Activated T-cell treated with anti-CD3 and anti-CD28 coated beads for 4 hours (primary cell): ENCODE measurements at regions not wholly inside any gene's neighbourhood (a gene's known extent, or its start where the extent isn't known, plus 50 kb on each side); places are given as distances from the start of the nearest gene placed in this dataset.
"Not testable (repeated sequence)": the region's sequence is repeated elsewhere in the genome, so short reads cannot be mapped to it uniquely, and the experiment has no call there.

ENCODE experiments used
- DNase-seq: peaks from one replicate; pipeline ENCODE4 v3.0.0-alpha.2; 2020

DNA sequence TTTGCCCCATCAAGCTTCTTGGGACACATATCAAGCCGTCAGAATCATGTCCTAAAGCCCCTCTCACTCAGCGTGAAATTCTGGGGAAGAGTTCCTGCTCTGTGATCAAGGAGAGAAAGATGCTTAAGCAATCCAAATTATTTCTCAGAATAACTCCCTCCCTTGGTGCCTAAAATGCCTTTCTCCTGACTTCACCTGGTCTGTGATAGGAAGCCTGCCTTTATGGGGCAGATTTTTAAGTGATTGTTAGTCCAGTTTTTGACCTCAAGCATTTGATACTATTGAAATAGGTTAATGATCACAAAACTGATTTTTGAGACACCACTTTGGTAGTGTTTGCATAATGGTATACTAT, 76.4 kb upstream of the MAGI2 start:
- DNase-seq = no peak

DNA sequence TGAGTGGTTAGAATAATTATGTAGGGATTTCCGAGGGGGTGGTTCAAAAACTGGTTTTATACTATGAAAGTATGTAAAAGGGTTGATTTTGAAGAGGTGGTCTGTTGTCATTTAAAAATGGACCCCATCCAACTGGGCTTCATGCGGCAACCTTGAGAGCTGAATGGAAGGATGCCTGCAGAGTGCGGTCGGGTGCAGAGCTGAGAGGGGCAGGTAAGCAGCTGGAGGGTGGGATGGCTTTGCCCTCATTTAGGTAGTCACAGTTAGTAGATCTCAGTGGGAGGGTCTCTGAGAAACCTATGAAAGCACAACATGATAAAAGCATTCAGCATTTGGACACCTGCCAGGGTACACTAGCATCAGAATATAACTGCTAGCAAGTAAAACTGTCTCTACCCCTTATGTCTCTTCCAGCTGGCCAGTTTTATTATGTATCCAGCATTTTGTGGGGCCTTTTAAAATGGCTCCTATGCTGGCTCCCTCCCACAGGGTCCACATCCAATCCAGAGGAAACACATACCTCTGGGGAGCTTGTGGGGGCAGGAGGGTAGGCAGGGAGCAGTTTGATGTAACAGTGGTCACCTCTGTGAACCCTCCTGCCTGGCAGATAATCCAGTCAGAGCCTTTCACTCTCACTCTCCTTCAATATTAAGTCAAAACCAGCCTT, 75.9 kb upstream of the MAGI2 start:
- no peak for DNase-seq

DNA sequence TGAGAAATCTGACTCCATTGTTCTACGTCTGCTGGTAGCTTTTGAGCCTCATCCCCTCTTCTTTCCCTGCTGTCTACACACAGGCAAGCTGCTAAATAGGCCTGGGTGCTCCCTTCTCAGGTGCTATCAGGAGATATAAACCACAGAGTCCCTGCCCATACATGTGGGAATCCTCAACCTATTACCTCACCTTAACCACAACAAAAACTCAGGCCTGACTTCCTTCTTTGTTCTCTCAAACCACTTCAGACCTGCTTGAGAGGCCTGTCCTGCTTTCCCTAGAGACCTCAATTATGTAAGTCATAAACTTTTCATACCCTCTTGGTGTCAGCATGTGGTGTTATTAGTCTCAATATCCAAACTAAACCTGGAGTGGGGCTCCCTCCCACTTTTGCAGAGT, 75.0 kb upstream of the MAGI2 start:
- DNase-seq = no peak

DNA sequence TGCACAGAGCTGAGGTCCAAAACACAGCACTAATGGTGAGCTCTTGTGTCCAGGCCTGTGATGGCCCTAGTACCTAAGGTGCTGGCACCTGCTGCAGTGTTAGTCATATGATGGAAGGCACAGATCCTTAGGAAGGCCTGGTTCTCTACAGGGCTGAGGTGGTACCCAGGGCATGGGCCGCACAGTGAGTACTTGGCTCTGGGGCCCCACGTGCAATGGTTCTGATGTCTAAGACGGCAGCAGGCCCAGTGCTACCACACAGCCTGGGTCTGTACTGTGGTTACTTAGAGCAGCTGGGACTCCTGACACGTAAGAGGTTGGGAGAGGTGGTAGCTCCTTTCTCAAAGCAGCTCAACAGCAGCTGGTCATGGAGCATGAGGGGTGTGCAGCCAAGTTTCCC, 70.6 kb upstream of the MAGI2 start:
- no peak for DNase-seq

DNA sequence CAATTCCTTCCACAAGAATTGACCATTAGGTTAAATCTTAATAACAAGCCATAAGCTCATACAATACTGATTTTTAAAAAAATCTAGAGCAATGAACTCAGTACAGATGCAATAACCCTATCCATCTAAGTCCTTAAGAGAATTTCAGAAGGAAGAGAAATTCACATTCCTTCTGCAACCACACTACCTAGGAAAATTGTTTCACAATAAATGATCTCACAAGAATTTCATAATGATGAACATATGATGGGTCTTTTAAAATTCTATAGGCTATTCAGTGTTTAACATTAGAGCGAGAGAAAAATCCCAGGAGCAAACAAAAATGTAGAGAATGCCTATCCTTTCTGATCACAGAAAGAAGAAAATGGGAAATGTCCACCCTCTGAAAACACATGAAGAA, 70.0 kb upstream of the MAGI2 start:
- no peak for DNase-seq

DNA sequence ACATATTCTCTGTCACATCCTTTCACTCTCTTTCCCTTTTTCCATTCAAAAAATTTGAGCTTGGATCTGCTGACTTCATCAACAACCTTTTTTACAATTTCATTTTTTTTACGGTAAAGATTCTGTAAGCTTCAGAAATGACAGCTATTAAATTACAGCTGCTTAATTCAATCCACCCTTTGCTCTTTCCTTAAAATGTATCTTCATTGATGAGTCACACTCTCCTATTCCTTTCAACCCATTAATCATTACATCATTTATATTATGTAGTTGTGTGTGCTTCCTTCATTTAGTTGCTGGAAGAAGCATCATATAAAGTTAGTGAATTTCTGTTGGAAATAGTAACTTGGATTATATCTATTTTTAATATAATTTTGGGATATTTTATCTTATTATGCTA, 67.1 kb upstream of the MAGI2 start:
- DNase-seq = no peak

DNA sequence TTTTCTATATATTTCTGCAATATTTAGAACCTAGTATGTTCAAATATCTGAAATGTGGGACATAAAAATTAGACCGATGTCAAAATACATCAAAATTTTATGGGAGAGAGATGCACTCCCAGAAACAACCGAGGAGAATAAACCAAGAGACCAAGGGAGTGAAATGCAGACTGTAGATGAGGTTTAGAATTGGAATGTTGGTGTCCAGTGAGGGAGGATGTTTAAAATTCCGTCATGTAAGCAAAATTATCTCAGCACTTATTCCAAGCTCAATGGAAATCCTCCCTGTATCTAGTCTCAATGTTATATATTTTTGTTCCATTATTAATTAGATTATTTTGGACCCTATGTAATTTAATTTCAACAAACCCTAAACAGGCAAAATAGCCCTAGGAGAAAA, 61.9 kb upstream of the MAGI2 start:
- no peak for DNase-seq

DNA sequence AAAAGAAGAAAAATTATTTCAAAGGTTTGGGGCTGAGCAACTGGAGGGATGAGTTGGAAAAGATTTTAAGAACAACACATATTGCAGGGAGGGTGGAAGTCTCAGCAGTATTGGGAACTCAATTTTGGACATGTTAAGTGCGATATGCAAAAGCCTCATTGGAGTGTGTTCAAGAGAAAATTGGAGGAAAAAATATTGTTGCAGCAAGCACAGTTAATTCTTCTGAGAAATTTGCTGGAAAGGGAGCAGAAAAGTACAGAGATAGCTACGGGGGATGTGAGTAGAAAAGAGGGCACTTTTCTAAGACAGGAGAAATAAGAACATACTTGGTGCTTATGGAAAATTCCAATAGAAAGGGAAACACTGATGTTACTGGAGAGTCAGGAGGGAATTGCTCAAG, 59.8 kb upstream of the MAGI2 start:
- DNase-seq = no peak

DNA sequence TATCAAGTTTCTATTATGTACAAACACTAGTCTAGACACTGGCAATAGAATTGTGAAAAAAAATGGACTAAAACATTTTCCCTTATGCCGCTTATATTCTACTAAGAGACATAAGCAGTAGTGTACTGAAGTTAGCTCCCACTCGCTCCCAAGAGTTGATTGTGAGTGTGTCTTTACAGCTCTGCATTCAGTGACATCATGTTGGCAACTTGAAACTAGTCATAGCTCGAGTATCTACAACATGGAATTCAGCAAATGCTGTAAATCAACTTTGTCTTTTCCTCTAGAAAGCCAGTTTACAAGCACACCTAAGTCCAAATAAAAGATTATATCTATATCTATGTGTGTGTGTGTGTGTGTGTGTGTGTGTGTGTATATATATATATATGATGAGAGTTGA, 58.8 kb upstream of the MAGI2 start:
- no peak for DNase-seq

DNA sequence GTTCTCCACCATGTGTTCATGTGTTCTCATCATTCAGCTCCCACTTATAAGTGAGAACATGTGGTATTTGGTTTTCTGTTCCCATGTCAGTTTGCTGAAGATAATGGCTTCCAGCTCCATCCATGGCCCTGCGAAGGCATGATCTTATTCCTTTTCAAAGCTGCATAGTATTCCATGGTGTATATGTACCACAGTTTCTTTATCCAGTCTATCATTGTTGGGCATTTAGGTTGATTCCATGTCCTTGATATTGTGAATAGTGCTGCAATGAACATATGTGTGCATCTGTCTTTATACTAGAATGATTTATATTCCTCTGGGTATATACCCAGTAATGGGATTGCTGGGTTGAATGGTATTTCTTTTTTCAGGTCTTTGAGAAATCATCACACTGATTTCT, 57.6 kb upstream of the MAGI2 start:
- not testable (repeated sequence) for DNase-seq

DNA sequence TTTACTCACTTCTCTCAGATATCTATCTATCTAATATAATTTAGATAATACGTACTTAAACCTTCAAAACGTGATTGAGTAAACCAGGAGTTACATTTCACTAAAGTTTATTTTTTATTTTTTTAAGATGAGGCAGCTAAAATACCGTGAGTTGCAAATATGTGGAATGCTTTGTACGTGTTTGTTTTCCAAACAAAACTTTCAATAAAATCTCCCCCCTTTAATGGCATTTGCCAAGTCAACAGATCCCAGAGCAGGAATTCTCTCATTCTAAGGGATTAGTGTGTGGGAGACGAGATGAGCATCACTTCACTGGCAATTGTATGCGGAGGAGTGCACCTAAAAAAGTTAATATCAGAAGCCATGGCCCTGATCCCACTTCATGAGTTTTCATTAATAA, 53.7 kb upstream of the MAGI2 start:
- no peak for DNase-seq

DNA sequence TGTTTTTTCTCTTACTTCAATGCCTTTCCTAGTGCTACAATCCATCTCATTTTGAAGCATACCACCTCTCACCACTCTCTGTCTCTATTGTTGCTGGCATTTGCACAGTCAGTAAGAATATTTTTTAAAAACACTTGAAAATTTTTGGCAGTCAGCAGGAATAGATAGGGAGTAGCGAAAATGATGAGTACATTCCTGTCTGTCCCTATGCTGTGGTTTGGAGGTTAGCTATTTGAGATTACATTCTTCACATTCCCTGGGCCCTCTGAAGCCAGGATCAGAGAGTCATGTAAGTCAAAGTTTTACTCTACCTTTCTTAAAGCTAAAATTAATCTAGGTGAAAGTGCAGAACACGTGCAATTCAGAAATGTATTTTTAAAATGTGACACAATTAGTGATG, 53.0 kb upstream of the MAGI2 start:
- no peak for DNase-seq

DNA sequence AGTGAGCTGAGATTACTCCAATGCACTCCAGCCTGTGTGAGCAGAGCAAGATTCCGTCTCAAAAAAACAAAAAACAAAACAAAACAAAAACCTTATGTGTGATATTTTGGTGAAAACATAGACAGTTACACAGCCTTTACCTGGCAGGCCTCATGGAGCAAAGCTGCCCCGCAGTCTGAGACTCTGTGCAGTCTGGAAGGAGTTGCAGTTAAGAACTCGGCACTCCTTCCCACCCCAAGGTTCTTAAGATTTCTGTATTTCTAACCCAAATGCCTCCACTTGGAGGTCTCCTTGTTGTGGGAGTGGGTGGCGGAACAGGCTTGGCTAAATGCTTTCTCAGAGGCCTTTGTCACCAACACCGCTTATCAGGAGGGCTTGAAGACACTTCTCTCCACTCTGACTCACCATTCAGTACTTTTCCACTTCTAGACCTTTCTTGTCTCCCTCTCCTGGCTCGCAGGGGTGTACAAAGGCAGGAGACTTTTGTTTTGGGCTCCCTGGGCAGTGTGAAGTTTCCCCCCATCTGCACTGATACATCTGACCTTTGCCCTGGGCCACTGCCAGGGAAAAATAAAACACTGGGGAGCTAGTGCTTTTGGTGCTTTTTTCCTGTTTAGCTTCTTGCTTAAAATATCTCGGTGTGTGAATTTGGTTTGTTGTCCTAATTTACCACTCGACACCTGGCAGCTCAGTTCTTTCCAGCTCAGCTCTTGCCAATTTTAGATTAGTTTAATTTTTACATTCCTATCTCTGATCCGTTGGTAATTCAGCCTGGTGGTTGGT, 51.3 kb upstream of the MAGI2 start:
- DNase-seq = no peak
